CD4-positive, alpha-beta T cell treated with Interleukin-17A for 4 hours (primary cell): ENCODE measurements at regions not wholly inside any gene's neighbourhood (a gene's known extent, or its start where the extent isn't known, plus 50 kb on each side); places are given as distances from the start of the nearest gene placed in this dataset.

ENCODE experiments used
- DNase-seq: peaks from one replicate; pipeline ENCODE4 v3.0.0-alpha.2; 2020; ENCODE audit warnings: mixed read lengths

- DNase-seq = no peak
Observed at GRCh38 chr13:107457686-107458085, 757.6 kb downstream of the LIG4 start.

GRCh38 chr13:107456431-107456830, 758.9 kb downstream of the LIG4 start:
- DNase-seq = no peak

- DNase-seq = no peak
Observed at GRCh38 chr13:107452833-107453232, 762.5 kb downstream of the LIG4 start.

- no peak for DNase-seq
Observed at GRCh38 chr13:107450931-107451330, 764.4 kb downstream of the LIG4 start.

- DNase-seq = no peak
Observed at GRCh38 chr13:107450431-107450830, 764.9 kb downstream of the LIG4 start.

GRCh38 chr13:107447591-107447990, 767.7 kb downstream of the LIG4 start:
- no peak for DNase-seq

GRCh38 chr13:107441279-107441678, 774.1 kb downstream of the LIG4 start:
- DNase-seq = no peak

- no peak for DNase-seq
Observed at GRCh38 chr13:107438251-107438650, 777.1 kb downstream of the LIG4 start.

GRCh38 chr13:107434347-107434746, 781.0 kb downstream of the LIG4 start:
- DNase-seq = no peak

GRCh38 chr13:107427536-107427935, 787.8 kb downstream of the LIG4 start:
- DNase-seq = no peak

- DNase-seq = no peak
Observed at GRCh38 chr13:107422421-107422820, 792.9 kb downstream of the LIG4 start.

GRCh38 chr13:107421951-107422350, 793.4 kb downstream of the LIG4 start:
- DNase-seq = no peak

GRCh38 chr13:107421028-107421427, 794.3 kb downstream of the LIG4 start:
- DNase-seq = no peak

- DNase-seq = no peak
Observed at GRCh38 chr13:107413005-107413404, 802.3 kb downstream of the LIG4 start.

- no peak for DNase-seq
Observed at GRCh38 chr13:107407074-107407473, 808.3 kb downstream of the LIG4 start.

- DNase-seq = no peak
Observed at GRCh38 chr13:107395927-107396662, 819.2 kb downstream of the LIG4 start.

- no peak for DNase-seq
Observed at GRCh38 chr13:107392205-107392604, 823.1 kb downstream of the LIG4 start.

- no peak for DNase-seq
Observed at GRCh38 chr13:107387525-107387924, 819.6 kb upstream of the ARGLU1 start.

- DNase-seq = no peak
Observed at GRCh38 chr13:107379407-107380155, 811.6 kb upstream of the ARGLU1 start.

- no peak for DNase-seq
Observed at GRCh38 chr13:107376341-107377125, 808.6 kb upstream of the ARGLU1 start.

GRCh38 chr13:107375701-107376340, 807.9 kb upstream of the ARGLU1 start:
- no peak for DNase-seq

GRCh38 chr13:107374038-107374437, 806.1 kb upstream of the ARGLU1 start:
- no peak for DNase-seq

GRCh38 chr13:107373551-107373950, 805.6 kb upstream of the ARGLU1 start:
- no peak for DNase-seq
